Activated CD4-positive, alpha-beta memory T cell treated with anti-CD3 and anti-CD28 coated beads, Interleukin-2, amount 10 ng/mL, durations not matched to agents 7 days and 5 days (primary cell): ENCODE measurements at regions not wholly inside any gene's neighbourhood (a gene's known extent, or its start where the extent isn't known, plus 50 kb on each side); places are given as distances from the start of the nearest gene placed in this dataset.
"Not testable (repeated sequence)": the region's sequence is repeated elsewhere in the genome, so short reads cannot be mapped to it uniquely, and the experiment has no call there.

Source experiments
- CTCF ChIA-PET: fragments of 350-600 bp; sonication (Branson Sonifier 250); formaldehyde crosslinking; loops from one replicate; lab custom pipeline; 2021; ENCODE audit warnings: antibody characterized with exemption, inconsistent platforms; lab: Charles Lee
- POLR2A ChIA-PET: fragments of 350-600 bp; sonication (Branson Sonifier 250); formaldehyde crosslinking; loops from one replicate; lab custom pipeline; 2021; ENCODE audit warnings: antibody characterized with exemption; lab: Charles Lee
- DNase-seq: peaks from one replicate; pipeline ENCODE4 v3.0.0-alpha.2; 2020
- H3K27ac Mint-ChIP-seq: one replicate; pipeline ENCODE4 v1.8.0; 2021; ENCODE audit warnings: mild to moderate bottlenecking, mixed read lengths
- H3K27me3 Mint-ChIP-seq: one replicate; pipeline ENCODE4 v1.8.0; 2021; ENCODE audit warnings: mixed read lengths
- H3K36me3 Mint-ChIP-seq: one replicate; pipeline ENCODE4 v1.8.0; 2021; ENCODE audit warnings: low read depth, mixed read lengths
- H3K4me1 Mint-ChIP-seq: one replicate; pipeline ENCODE4 v1.8.0; 2021; ENCODE audit warnings: mixed read lengths
- H3K4me3 Mint-ChIP-seq: one replicate; pipeline ENCODE4 v1.8.0; 2021; ENCODE audit warnings: mild to moderate bottlenecking, mixed read lengths
- H3K9me3 Mint-ChIP-seq: one replicate; pipeline ENCODE4 v1.8.0; 2021; ENCODE audit warnings: mixed read lengths

GRCh38 chr6:168190014-168190405, 111.0 kb upstream of the FRMD1 start:
- no peak overlapping the region for H3K27ac Mint-ChIP-seq
- no peaks in the 10 kb centered on the region for H3K27me3 Mint-ChIP-seq
- ChIA-PET CTCF (no interaction called here), POLR2A (no interaction called here)
- H3K9me3 Mint-ChIP-seq, result no peaks in the 10 kb centered on the region
- H3K4me3 Mint-ChIP-seq, result no peak overlapping the region
- no peaks in the 10 kb centered on the region for H3K36me3 Mint-ChIP-seq
- DNase-seq, result no peak
- H3K4me1 Mint-ChIP-seq, result no peaks in the 10 kb centered on the region

DNA sequence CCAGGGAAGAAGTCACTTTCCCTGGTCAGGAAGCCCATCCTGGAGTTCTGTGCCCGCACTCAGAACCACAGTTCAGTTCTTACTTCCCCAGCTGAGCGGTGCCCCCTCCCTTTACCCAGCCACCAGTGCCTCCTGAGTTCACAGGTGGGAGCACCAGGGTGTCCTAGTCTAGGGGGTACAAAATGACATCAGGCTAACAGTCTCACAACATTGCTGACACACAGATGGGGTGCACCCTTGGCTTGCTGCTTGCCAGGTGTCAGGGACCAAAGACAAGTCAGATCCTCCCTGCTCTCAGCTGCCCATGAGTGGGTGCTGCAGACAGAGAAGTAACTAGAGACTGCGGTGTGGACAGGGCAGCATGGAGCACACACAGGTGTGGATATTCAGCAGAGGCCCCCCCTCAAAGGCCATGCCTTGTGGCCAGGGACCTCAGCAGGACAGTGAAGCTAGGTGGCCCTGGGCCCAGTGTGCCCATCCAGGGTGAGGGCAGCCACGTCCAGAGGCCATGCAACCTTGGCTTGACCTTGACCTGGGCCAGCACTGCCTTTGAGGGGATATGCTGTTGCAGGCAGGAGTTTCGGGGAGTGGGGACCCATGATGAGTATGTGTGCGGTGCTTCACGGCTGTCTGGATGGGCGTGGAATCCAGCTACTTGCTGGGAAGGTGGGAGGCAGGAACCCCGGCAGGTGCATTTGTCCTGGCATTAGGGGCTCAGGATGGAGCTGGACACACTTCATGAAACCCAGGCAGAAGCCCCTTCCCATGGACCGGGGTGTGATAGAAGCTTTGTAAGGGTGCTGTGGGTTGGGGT, 110.4 kb upstream of the FRMD1 start:
- no peaks in the 10 kb centered on the region for H3K4me1 Mint-ChIP-seq
- no peaks in the 10 kb centered on the region for H3K36me3 Mint-ChIP-seq
- ChIA-PET CTCF (no interaction called here), POLR2A (no interaction called here)
- DNase-seq, result peak; percentile 5
- H3K27ac Mint-ChIP-seq, result no peak overlapping the region
- no peaks in the 10 kb centered on the region for H3K27me3 Mint-ChIP-seq
- no peaks in the 10 kb centered on the region for H3K9me3 Mint-ChIP-seq
- H3K4me3 Mint-ChIP-seq, result no peak overlapping the region

- Mint-ChIP-seq H3K4me3 (no peak overlapping the region), H3K9me3 (no peaks in the 10 kb centered on the region), H3K27ac (no peak overlapping the region), H3K27me3 (no peaks in the 10 kb centered on the region), H3K36me3 (no peaks in the 10 kb centered on the region), H3K4me1 (no peaks in the 10 kb centered on the region)
- POLR2A ChIA-PET, result no interaction called here
- peak; percentile 2 for DNase-seq
- CTCF ChIA-PET, result no interaction called here
Observed at GRCh38 chr6:168188369-168189199, 109.6 kb upstream of the FRMD1 start.

- H3K9me3 Mint-ChIP-seq, result no peaks in the 10 kb centered on the region
- H3K27me3 Mint-ChIP-seq, result peaks cover 1% of the 10 kb centered on the region
- CTCF ChIA-PET, result no interaction called here
- DNase-seq, result peak; percentile 9
- POLR2A ChIA-PET, result no interaction called here
- no peaks in the 10 kb centered on the region for H3K36me3 Mint-ChIP-seq
- H3K27ac Mint-ChIP-seq, result no peak overlapping the region
- no peaks in the 10 kb centered on the region for H3K4me1 Mint-ChIP-seq
- no peak overlapping the region for H3K4me3 Mint-ChIP-seq
Observed at GRCh38 chr6:168186438-168186837, 107.4 kb upstream of the FRMD1 start.

- H3K27me3 Mint-ChIP-seq, H3K27ac Mint-ChIP-seq, H3K36me3 Mint-ChIP-seq, CTCF ChIA-PET, DNase-seq, POLR2A ChIA-PET, H3K4me3 Mint-ChIP-seq, H3K9me3 Mint-ChIP-seq, H3K4me1 Mint-ChIP-seq: not testable (repeated sequence)
Observed at GRCh38 chr6:168186018-168186417, 107.0 kb upstream of the FRMD1 start.

GRCh38 chr6:168184701-168185100, 105.7 kb upstream of the FRMD1 start:
- no peak for DNase-seq
- Mint-ChIP-seq H3K4me1 (no peaks in the 10 kb centered on the region), H3K27me3 (peaks cover 1% of the 10 kb centered on the region), H3K36me3 (no peaks in the 10 kb centered on the region), H3K9me3 (no peaks in the 10 kb centered on the region), H3K4me3 (no peak overlapping the region), H3K27ac (no peak overlapping the region)
- POLR2A ChIA-PET, result no interaction called here
- CTCF ChIA-PET, result no interaction called here

GRCh38 chr6:168183613-168183970, 104.6 kb upstream of the FRMD1 start:
- POLR2A ChIA-PET, result no interaction called here
- H3K4me3 Mint-ChIP-seq, result no peak overlapping the region
- no peak for DNase-seq
- H3K4me1 Mint-ChIP-seq, result no peaks in the 10 kb centered on the region
- no peak overlapping the region for H3K27ac Mint-ChIP-seq
- H3K9me3 Mint-ChIP-seq, result no peaks in the 10 kb centered on the region
- H3K36me3 Mint-ChIP-seq, result no peaks in the 10 kb centered on the region
- peaks cover 1% of the 10 kb centered on the region for H3K27me3 Mint-ChIP-seq
- CTCF ChIA-PET, result no interaction called here

GRCh38 chr6:168182908-168183612, 104.0 kb upstream of the FRMD1 start:
- Mint-ChIP-seq H3K4me3 (no peak overlapping the region), H3K36me3 (no peaks in the 10 kb centered on the region), H3K27me3 (peaks cover 1% of the 10 kb centered on the region), H3K4me1 (no peaks in the 10 kb centered on the region), H3K27ac (no peak overlapping the region), H3K9me3 (no peaks in the 10 kb centered on the region)
- CTCF ChIA-PET, result no interaction called here
- POLR2A ChIA-PET, result no interaction called here
- DNase-seq, result no peak

DNA sequence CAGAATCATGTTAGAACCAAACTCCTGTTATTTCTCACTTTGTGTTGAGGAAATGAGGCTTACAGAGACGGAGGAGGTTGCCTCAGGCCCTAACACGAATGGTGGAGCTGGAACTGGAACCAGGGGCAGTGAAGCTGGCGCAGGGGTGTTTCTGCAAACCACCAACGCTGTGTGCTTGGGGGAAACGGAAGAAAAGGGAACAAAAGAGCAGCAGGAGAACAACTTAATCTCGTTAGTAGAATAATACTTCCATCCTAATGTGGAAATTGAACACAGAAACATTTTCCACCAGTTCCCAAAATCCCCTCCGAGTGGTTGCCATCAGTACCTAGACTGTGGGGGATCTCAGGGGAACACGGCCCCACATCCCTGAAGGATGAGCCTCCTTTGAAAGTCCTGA, 103.4 kb upstream of the FRMD1 start:
- Mint-ChIP-seq H3K4me1 (no peaks in the 10 kb centered on the region), H3K36me3 (no peaks in the 10 kb centered on the region), H3K4me3 (no peak overlapping the region), H3K27me3 (peaks cover 2% of the 10 kb centered on the region), H3K27ac (no peak overlapping the region), H3K9me3 (no peaks in the 10 kb centered on the region)
- POLR2A ChIA-PET, result no interaction called here
- no peak for DNase-seq
- CTCF ChIA-PET, result no interaction called here

DNA sequence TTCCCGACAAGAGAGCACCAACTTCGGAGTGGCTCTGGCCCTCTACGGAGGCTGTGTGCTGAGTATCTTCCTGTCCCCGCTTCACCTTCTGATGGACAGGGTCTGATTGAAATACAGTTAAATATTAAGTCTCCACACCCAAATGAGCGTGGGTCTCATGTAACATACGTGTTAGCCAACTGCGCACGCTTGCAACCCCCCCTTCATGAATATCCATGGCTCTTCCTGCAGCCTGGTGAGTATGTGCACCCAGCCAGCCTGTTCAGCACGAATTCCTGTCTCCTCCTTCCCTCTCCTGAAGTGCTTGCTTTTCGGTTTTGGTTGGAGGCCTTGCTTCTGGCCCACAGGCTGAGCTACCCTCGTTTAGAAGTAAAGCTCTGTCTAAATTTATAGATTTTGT, 102.9 kb upstream of the FRMD1 start:
- peaks cover 5% of the 10 kb centered on the region for H3K27me3 Mint-ChIP-seq
- H3K27ac Mint-ChIP-seq, result no peak overlapping the region
- no peak overlapping the region for H3K4me3 Mint-ChIP-seq
- no peaks in the 10 kb centered on the region for H3K36me3 Mint-ChIP-seq
- H3K9me3 Mint-ChIP-seq, result no peaks in the 10 kb centered on the region
- H3K4me1 Mint-ChIP-seq, result no peaks in the 10 kb centered on the region
- ChIA-PET POLR2A (no interaction called here), CTCF (no interaction called here)
- DNase-seq, result no peak

DNA sequence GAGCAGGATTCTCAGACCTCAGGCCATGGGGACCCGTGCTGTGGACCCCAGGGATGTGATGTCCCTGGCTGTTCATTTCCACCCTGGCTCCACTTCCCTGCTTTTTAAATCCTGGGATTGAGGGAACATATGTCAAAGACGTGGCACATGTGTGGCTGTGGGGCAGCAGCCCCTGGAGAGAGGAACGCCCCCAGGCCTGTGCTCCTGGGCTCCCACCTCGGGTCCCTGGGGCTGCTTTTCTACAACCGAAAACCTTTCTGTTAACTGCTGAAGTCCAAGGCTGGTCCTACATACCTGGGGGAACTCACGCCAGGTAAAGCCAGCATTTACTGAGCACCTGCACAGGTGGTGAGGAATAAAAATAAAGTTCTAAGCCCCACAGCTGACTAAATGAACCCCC, 102.3 kb upstream of the FRMD1 start:
- no peak for DNase-seq
- no peak overlapping the region for H3K27ac Mint-ChIP-seq
- H3K4me1 Mint-ChIP-seq, result no peaks in the 10 kb centered on the region
- peaks cover 9% of the 10 kb centered on the region for H3K27me3 Mint-ChIP-seq
- H3K36me3 Mint-ChIP-seq, result no peaks in the 10 kb centered on the region
- H3K9me3 Mint-ChIP-seq, result no peaks in the 10 kb centered on the region
- ChIA-PET POLR2A (no interaction called here), CTCF (interaction anchor here (0.9 kb wide), 1 partner anchor 65 kb away, joined by 3 read pairs; no protein-coding TSS in a partner anchor)
- H3K4me3 Mint-ChIP-seq, result no peak overlapping the region

- H3K4me3 Mint-ChIP-seq, result no peak overlapping the region
- no peak for DNase-seq
- CTCF ChIA-PET, result interaction anchor here (0.9 kb wide), 1 partner anchor 64 kb away, joined by 3 read pairs; no protein-coding TSS in a partner anchor
Observed at GRCh38 chr6:168180548-168181011, 101.6 kb upstream of the FRMD1 start.

DNA sequence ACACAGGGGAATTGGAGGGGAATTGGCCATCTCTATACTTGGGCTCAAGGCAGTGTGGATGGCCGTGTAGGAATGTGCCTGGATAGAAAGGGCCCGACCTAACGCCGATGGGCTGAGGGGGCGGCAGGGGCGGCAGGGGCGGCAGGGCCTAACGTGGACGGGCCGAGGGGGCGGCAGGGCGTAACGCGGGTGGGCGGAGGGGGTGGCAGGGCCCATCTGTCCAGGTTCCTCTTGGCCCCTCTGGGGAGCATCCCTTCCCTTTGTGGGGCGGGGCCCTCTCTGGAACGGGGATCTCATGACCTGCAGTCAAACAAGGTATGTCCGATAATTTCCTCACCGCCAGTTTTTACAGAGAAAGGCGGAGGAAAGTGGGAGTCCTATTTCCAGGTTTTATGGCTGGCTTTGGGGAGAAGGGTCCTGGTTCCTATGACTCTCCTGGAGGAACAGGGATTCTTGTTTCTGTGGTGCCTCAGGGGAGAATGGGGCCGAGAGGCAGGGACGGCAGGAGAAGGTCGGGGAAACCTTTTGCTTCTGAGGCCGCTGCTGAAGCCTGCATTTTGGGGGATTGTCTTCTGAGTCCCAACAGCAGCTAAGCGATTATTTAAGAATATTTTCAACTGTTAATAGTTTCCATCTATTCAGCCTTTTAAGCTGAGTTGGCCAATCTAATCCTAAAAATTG, 100.8 kb upstream of the FRMD1 start:
- no peaks in the 10 kb centered on the region for H3K9me3 Mint-ChIP-seq
- no peaks in the 10 kb centered on the region for H3K36me3 Mint-ChIP-seq
- H3K27ac Mint-ChIP-seq, result no peak overlapping the region
- no peaks in the 10 kb centered on the region for H3K4me1 Mint-ChIP-seq
- DNase-seq, result no peak
- no peak overlapping the region for H3K4me3 Mint-ChIP-seq
- ChIA-PET POLR2A (no interaction called here), CTCF (no interaction called here)
- peaks cover 9% of the 10 kb centered on the region for H3K27me3 Mint-ChIP-seq

More at GRCh38 chr6:168180548-168181011, 101.6 kb upstream of the FRMD1 start:
- POLR2A ChIA-PET, result no interaction called here
- peaks cover 9% of the 10 kb centered on the region for H3K27me3 Mint-ChIP-seq
- no peaks in the 10 kb centered on the region for H3K9me3 Mint-ChIP-seq
- H3K4me1 Mint-ChIP-seq, result no peaks in the 10 kb centered on the region
- no peaks in the 10 kb centered on the region for H3K36me3 Mint-ChIP-seq
- H3K27ac Mint-ChIP-seq, result no peak overlapping the region
